Ascending aorta (tissue), 2 donors: ENCODE measurements at regions not wholly inside any gene's neighbourhood (a gene's known extent, or its start where the extent isn't known, plus 50 kb on each side); places are given as distances from the start of the nearest gene placed in this dataset.

Experiments
- DNase-seq, 2 donors: peaks; one replicate each; pipeline ENCODE4 v3.0.0-alpha.2; 2019; ENCODE audit warnings: low spot score in 2 of 2
- H3K27ac ChIP-seq, 2 donors: fragments of 200-600 bp; sonication (generic); one replicate each; pipeline ENCODE4 v1.5.1; 2016 to 2017; ENCODE audit warnings: mild to moderate bottlenecking in 1 of 2
- H3K27me3 ChIP-seq: fragments of 200-600 bp; sonication (generic); one replicate; pipeline ENCODE4 v1.5.1; 2017
- H3K36me3 ChIP-seq, 2 donors: fragments of 200-600 bp; sonication (generic); one replicate each; pipeline ENCODE4 v1.5.1; 2016
- H3K4me1 ChIP-seq, 2 donors: fragments of 200-600 bp; sonication (generic); one replicate each; pipeline ENCODE4 v1.5.1; 2016 to 2017; ENCODE audit warnings: mild to moderate bottlenecking in 1 of 2
- H3K4me3 ChIP-seq, 2 donors: fragments of 200-600 bp; sonication (generic); one replicate each; pipeline ENCODE4 v1.5.1; 2016 to 2017; ENCODE audit warnings: mild to moderate bottlenecking in 1 of 2
- H3K9me3 ChIP-seq, 2 donors: fragments of 200-600 bp; sonication (generic); one replicate each; pipeline ENCODE4 v1.5.1; 2016
- intact Hi-C: fragments of 100-400 bp; cut with DNase I; formaldehyde crosslinking; loops from one replicate; pipeline ENCODE4 v1.15.1; 2023
- TF ChIP-seq, protein P1 (sequence below), 3 experiments: fragments of 200-600 bp in 2 of 3; fragments of 450-650 bp in 1 of 3; sonication (generic) in 2 of 3; IDR thresholded peaks; one replicate each; pipeline ENCODE4 v1.5.1; 2016 to 2019; ENCODE audit warnings: antibody characterized with exemption in 3 of 3, mild to moderate bottlenecking in 1 of 3, moderate library complexity in 1 of 3

- H3K4me1 ChIP-seq, result no peaks in the 10 kb centered on the region
- DNase-seq, result no peak
- intact Hi-C loops, result no loop called here
- H3K27ac ChIP-seq, result no peak overlapping the region
- TF ChIP-seq, protein P1, sequence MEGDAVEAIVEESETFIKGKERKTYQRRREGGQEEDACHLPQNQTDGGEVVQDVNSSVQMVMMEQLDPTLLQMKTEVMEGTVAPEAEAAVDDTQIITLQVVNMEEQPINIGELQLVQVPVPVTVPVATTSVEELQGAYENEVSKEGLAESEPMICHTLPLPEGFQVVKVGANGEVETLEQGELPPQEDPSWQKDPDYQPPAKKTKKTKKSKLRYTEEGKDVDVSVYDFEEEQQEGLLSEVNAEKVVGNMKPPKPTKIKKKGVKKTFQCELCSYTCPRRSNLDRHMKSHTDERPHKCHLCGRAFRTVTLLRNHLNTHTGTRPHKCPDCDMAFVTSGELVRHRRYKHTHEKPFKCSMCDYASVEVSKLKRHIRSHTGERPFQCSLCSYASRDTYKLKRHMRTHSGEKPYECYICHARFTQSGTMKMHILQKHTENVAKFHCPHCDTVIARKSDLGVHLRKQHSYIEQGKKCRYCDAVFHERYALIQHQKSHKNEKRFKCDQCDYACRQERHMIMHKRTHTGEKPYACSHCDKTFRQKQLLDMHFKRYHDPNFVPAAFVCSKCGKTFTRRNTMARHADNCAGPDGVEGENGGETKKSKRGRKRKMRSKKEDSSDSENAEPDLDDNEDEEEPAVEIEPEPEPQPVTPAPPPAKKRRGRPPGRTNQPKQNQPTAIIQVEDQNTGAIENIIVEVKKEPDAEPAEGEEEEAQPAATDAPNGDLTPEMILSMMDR (IDR thresholded peaks at IDR 0.05), result no peak
- H3K4me3 ChIP-seq, result no peak overlapping the region
- H3K27me3 ChIP-seq, result no peaks in the 10 kb centered on the region
- no peaks in the 10 kb centered on the region for H3K36me3 ChIP-seq
- H3K9me3 ChIP-seq, result no peaks in the 10 kb centered on the region
These were observed 168.7 kb downstream of the ENC1 start for GRCh38 chr5:74471875-74472274.

DNA sequence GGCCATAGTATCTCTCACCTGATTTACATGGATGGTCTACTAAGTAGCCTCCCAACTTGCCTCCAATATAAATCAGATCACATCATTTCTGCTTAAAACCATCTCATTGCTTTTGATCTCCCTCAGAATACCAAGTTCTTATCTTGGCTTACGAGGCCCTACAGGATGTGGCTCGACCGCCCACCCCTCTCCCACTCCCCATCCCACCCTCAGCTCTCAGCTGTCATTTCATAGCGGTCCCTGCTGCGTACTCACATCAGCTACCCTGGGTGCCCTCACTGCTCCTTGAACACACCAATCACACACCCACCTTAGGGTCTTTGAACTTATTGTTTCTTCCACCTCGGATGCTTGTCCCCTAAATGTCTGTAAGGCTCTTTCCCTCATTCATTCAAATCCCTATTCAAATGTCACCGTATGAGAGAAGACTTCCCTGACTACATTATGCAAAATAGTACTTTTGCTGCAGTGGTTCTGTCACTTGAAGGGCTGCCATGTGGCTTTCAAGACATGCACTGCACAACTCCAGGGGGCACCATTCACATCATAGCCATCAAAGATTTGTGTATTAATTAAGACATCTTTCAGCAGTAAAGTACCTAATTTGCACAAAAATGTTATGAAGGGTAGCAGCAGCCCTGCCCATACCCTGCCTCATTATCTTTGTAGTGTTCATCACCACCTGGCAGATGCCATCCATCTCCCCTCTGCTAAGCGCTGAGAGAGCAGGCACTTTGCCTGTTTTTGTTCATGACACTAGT lies 171.1 kb downstream of the ENC1 start:
- no peak overlapping the region for H3K27ac ChIP-seq
- DNase-seq, result no peak
- intact Hi-C loops, result no loop called here

DNA sequence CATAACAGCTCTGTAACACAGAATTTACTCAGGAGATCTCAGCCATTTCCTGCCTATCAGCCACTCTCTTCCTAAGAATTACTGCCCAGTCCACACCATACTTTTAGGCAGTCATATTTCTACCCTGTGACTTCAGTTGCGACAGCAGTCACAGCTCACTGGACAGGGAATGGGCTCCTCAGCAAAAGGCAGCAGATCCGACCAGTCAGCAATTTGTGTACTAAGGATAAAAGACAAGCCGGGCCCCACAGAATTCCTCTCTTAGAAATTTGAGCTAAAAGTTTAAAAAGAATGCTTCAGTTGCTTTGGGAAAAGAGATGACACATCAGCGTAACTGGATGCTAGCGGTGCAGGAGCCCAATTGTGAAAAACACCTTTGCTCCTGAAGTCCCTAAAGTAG lies 172.1 kb downstream of the ENC1 start:
- Histone ChIP-seq H3K9me3 (no peaks in the 10 kb centered on the region), H3K27me3 (no peaks in the 10 kb centered on the region), H3K4me1 (no peaks in the 10 kb centered on the region), H3K27ac (no peak overlapping the region), H3K4me3 (no peak overlapping the region), H3K36me3 (no peaks in the 10 kb centered on the region)
- intact Hi-C loops, result no loop called here
- no peak for DNase-seq
- TF ChIP-seq, protein P1 (IDR thresholded peaks at IDR 0.05), result no peak

More for the DNA sequence above, 171.1 kb downstream of the ENC1 start:
- Histone ChIP-seq H3K4me1 (no peaks in the 10 kb centered on the region), H3K9me3 (no peaks in the 10 kb centered on the region), H3K36me3 (no peaks in the 10 kb centered on the region), H3K4me3 (no peak overlapping the region), H3K27me3 (no peaks in the 10 kb centered on the region)
- TF ChIP-seq, protein P1 (IDR thresholded peaks at IDR 0.05), result no peak

DNA sequence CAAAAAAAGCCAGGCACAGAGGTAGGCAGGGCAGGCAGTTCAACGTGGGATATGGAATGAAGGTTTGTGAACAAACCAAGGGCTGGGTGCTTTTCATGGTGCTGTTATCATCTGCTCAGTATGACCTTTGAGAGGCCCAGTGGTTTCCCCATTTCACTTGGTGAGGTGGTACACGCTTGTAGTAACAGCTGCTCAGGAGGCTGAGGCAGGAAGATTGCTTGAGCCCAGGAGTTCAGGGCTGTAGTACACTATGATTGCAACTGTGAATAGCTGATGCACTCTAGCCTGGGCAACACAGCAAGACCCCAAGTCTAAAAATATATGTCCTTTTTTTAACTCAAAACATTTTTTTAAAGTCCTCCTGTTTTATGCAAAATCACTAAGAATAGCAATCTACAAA lies 174.8 kb downstream of the ENC1 start:
- H3K27me3 ChIP-seq, result no peaks in the 10 kb centered on the region

DNA sequence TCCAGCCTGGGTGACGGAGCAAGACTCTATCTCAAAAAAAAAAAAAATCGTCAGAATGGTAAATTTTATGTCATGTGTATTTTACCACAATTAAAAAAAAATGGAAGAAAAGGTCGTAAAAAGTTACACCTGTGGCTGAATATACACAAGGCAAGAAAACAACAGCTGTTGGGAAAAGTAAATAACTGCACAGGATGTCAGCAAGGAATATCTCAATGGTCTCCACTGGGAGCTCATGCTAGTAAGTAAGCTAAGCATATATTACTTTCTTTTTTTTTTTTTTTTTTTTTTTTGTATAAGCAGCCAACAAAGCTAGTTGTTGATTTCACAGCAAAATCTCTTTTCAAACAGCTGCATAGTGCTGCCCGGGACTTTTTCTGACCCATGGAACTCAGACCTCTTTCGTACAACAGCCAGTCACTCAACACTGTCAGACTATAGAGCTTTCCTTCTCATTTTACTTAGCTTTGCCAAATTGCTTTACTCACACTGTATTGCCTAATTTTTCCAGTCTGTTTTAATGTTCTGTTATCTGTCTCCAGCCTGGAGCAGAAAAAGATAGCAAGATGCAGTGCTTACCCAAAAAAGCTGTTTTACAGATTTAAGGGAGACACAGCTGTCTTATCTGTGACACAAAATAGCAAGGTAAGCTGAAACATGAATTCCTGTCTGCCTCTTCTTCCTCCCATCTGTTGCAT lies 175.9 kb downstream of the ENC1 start:
- TF ChIP-seq, protein P1 (IDR thresholded peaks at IDR 0.05), result no peak
- intact Hi-C loops, result no loop called here
- no peaks in the 10 kb centered on the region for H3K27me3 ChIP-seq

More for the DNA sequence above, 174.8 kb downstream of the ENC1 start:
- TF ChIP-seq, protein P1 (IDR thresholded peaks at IDR 0.05), result no peak
- DNase-seq, result no peak
- H3K9me3 ChIP-seq, result no peaks in the 10 kb centered on the region
- H3K4me3 ChIP-seq, result no peak overlapping the region
- no peak overlapping the region for H3K27ac ChIP-seq
- intact Hi-C loops, result no loop called here
- no peaks in the 10 kb centered on the region for H3K4me1 ChIP-seq
- no peaks in the 10 kb centered on the region for H3K36me3 ChIP-seq

More for the DNA sequence above, 175.9 kb downstream of the ENC1 start:
- no peak for DNase-seq
- Histone ChIP-seq H3K36me3 (no peaks in the 10 kb centered on the region), H3K27ac (no peak overlapping the region), H3K4me3 (no peak overlapping the region), H3K9me3 (no peaks in the 10 kb centered on the region), H3K4me1 (no peaks in the 10 kb centered on the region)
